ENCODE measurements at regions not wholly inside any gene's neighbourhood (a gene's known extent, or its start where the extent isn't known, plus 50 kb on each side); places are given as distances from the start of the nearest gene placed in this dataset.

DNA sequence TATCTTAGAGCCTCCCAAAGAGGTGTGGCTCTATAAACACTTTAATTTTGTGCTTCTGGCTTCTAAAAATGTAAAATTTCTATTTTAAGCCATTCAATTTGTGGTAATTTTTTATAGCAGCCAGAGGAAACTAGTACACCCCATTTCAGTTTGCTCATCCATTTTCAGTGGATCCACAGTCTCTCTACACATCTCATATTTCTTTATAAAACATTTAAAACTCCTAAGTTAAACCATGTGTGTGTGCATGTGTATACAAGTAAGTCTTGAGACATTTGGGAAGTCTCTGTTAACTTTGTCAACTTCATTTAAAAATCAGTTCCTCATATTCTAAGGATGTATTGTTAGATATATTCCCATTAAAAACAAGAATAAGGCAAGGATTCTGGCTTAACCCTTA is 273.2 kb downstream of the IL15 start:
- no peak overlapping the region for H4K91ac ChIP-seq (ENCODE audit: insufficient read depth, low read depth, low read length)
- H3K56ac ChIP-seq (ENCODE audit: extremely low read depth, insufficient read depth, low read length): no peak overlapping the region
- H4K20me1 ChIP-seq (ENCODE audit: insufficient read depth, low read length): no peaks in the 10 kb centered on the region
- CTCF ChIA-PET: no interaction called here
- no peak overlapping the region for H3K14ac ChIP-seq (replicated peaks; ENCODE audit: low read depth, low read length)
- H3K79me1 ChIP-seq (ENCODE audit: low read depth in 1 of 2, low read length in 2 of 2): no peaks in the 10 kb centered on the region
- H3K9ac ChIP-seq (ENCODE audit: low read depth, low read length): no peak overlapping the region
- no TSS peak for BruUV-seq (replicated peaks)
- TF ChIP-seq CEBPB (IDR thresholded peaks at IDR 0.05; ENCODE audit: low read depth, low read length) (no peak), RFX5 (IDR thresholded peaks at IDR 0.05; ENCODE audit: low read depth, low read length) (no peak), SMC3 (IDR thresholded peaks at IDR 0.05; ENCODE audit: low read depth, low read length) (no peak)
- TF ChIP-seq, protein P1, sequence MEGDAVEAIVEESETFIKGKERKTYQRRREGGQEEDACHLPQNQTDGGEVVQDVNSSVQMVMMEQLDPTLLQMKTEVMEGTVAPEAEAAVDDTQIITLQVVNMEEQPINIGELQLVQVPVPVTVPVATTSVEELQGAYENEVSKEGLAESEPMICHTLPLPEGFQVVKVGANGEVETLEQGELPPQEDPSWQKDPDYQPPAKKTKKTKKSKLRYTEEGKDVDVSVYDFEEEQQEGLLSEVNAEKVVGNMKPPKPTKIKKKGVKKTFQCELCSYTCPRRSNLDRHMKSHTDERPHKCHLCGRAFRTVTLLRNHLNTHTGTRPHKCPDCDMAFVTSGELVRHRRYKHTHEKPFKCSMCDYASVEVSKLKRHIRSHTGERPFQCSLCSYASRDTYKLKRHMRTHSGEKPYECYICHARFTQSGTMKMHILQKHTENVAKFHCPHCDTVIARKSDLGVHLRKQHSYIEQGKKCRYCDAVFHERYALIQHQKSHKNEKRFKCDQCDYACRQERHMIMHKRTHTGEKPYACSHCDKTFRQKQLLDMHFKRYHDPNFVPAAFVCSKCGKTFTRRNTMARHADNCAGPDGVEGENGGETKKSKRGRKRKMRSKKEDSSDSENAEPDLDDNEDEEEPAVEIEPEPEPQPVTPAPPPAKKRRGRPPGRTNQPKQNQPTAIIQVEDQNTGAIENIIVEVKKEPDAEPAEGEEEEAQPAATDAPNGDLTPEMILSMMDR (conservative IDR thresholded peaks at IDR 0.05; ENCODE audit: low read depth, low read length): no peak
- H2BK20ac ChIP-seq (ENCODE audit: low read depth, low read length): no peak overlapping the region
- no peak overlapping the region for H4K5ac ChIP-seq (ENCODE audit: low read depth, low read length)
- H3K27me3 ChIP-seq (ENCODE audit: control insufficient read depth, insufficient read depth, low read length): no peaks in the 10 kb centered on the region
- no peaks in the 10 kb centered on the region for H3K36me3 ChIP-seq (ENCODE audit: control insufficient read depth, insufficient read depth, low read length)
- H2BK120ac ChIP-seq (ENCODE audit: low read depth, low read length): no peak overlapping the region
- dilution Hi-C loops (cut with HindIII; ENCODE audit: low sequenced_read_pairs, unreplicated experiment) (no loop called here), in situ Hi-C loops (cut with MboI; ENCODE audit: low sequenced_read_pairs) (no loop called here), intact Hi-C loops (cut with micrococcal nuclease) (no loop called here)
- no peak overlapping the region for H3K4me3 ChIP-seq (ENCODE audit: insufficient read depth, low read depth, low read length)
- no peak overlapping the region for H2AFZ ChIP-seq (replicated peaks; ENCODE audit: low read length, poor library complexity)
- peaks cover 3% of the 10 kb centered on the region for H3K4me1 ChIP-seq (ENCODE audit: control insufficient read depth, insufficient read depth, low read length)
- DNase-seq (no peak), ATAC-seq (ENCODE audit: low read depth) (no peak)
- H2BK15ac ChIP-seq (ENCODE audit: low read depth, low read length): no peak overlapping the region
- no peak overlapping the region for H4K8ac ChIP-seq (ENCODE audit: low read depth in 2 of 2, low read length in 2 of 2)
- no peak overlapping the region for H3K27ac ChIP-seq (ENCODE audit: insufficient read depth, low read length)
- H3K18ac ChIP-seq (ENCODE audit: low read depth, low read length): no peak overlapping the region
- H3K9me1 ChIP-seq (ENCODE audit: insufficient read depth, low read length): no peaks in the 10 kb centered on the region
- no peak overlapping the region for H3K23ac ChIP-seq (ENCODE audit: low read depth, low read length)
- no peak overlapping the region for H2AK5ac ChIP-seq (ENCODE audit: low read depth, low read length)
- no peaks in the 10 kb centered on the region for H3K9me3 ChIP-seq (ENCODE audit: control insufficient read depth, insufficient read depth, low read length)
- H3K4ac ChIP-seq (ENCODE audit: low read depth, low read length): no peak overlapping the region
- H3K4me2 ChIP-seq (ENCODE audit: low read depth, low read length): no peak overlapping the region
- no peak overlapping the region for H2BK5ac ChIP-seq (ENCODE audit: low read depth, low read length, poor library complexity, severe bottlenecking)
- H2AK9ac ChIP-seq (replicated peaks; ENCODE audit: low read depth, low read length, poor library complexity): no peak overlapping the region
- POLR2A ChIA-PET (ENCODE audit: unreplicated experiment): no interaction called here

Measured in IMR-90 (cell line).